MCF 10A (cell line): ENCODE measurements at regions not wholly inside any gene's neighbourhood (a gene's known extent, or its start where the extent isn't known, plus 50 kb on each side); places are given as distances from the start of the nearest gene placed in this dataset.

Source experiments
- BruUV-seq: library from RNA; stranded (reverse); fragments of 400-500 nt; replicated peaks from 2 replicates; lab custom pipeline; 2021; lab: Mats Ljungman, UMichigan
- CTCF ChIA-PET: fragments of 300-600 bp; sonication (Branson Sonifier 250); formaldehyde crosslinking; extraction: SDS; loops from one replicate; lab custom pipeline; 2021; ENCODE audit warnings: antibody characterized with exemption, inconsistent platforms; lab: Yijun Ruan, JAX
- POLR2A ChIA-PET: fragments of 300-600, 350-650 bp; sonication (Branson Sonifier 250); formaldehyde crosslinking; extraction: SDS; loops from one replicate; lab custom pipeline; 2020; ENCODE audit warnings: antibody characterized with exemption, inconsistent platforms; lab: Yijun Ruan, JAX
- DNase-seq: peaks from one replicate; pipeline ENCODE4 v3.0.0-alpha.2; 2018; ENCODE audit not compliant: unreplicated experiment
- H3K27ac Mint-ChIP-seq: one replicate; pipeline ENCODE4 v1.8.0; 2022; ENCODE audit warnings: mild to moderate bottlenecking, low read depth, mixed read lengths; ENCODE audit not compliant: unreplicated experiment
- H3K27me3 Mint-ChIP-seq: one replicate; pipeline ENCODE4 v1.8.0; 2022; ENCODE audit warnings: mixed read lengths; ENCODE audit not compliant: insufficient read depth, unreplicated experiment
- H3K36me3 Mint-ChIP-seq: one replicate; pipeline ENCODE4 v1.8.0; 2022; ENCODE audit warnings: mild to moderate bottlenecking, moderate library complexity, mixed read lengths; ENCODE audit not compliant: insufficient read depth, unreplicated experiment
- H3K4me1 Mint-ChIP-seq: one replicate; pipeline ENCODE4 v1.8.0; 2022; ENCODE audit warnings: mixed read lengths; ENCODE audit not compliant: insufficient read depth, unreplicated experiment
- H3K4me3 Mint-ChIP-seq: one replicate; pipeline ENCODE4 v1.8.0; 2022; ENCODE audit warnings: mild to moderate bottlenecking, moderate library complexity, mixed read lengths; ENCODE audit not compliant: unreplicated experiment
- H3K9me3 Mint-ChIP-seq: one replicate; pipeline ENCODE4 v1.8.0; 2022; ENCODE audit warnings: mixed read lengths; ENCODE audit not compliant: unreplicated experiment
- intact Hi-C: fragments of 100-400 bp; cut with micrococcal nuclease; formaldehyde crosslinking; loops from 2 replicates; pipeline ENCODE4 v1.14.1; 2022
- TF ChIP-seq, protein P1 (sequence below): fragments of 200-600 bp; IDR thresholded peaks from one replicate; pipeline ENCODE4 v1.8.0; 2022; ENCODE audit warnings: antibody characterized with exemption, mild to moderate bottlenecking; ENCODE audit not compliant: unreplicated experiment

DNA sequence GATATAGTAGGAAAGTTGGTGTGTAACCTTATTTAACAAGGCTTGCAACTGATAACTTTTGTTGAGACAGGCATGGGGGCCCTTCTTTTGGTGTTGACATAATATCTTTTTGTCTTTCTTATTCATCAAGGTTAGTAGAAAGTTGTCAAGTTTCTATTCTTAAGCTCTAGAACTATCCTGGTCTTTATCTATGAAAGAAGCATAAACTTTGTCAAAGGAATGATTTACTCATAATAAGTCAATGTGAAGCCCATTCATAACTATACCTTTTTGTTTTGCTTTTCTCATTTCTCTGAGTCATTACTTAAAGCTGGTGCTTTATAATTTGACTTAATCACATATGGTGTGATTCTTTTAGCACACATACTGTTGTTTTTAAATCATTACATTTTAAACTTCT, 312.4 kb downstream of the UTRN start:
- no peak for DNase-seq
- Mint-ChIP-seq H3K4me3 (no peak overlapping the region), H3K4me1 (no peaks in the 10 kb centered on the region), H3K9me3 (peaks cover 7% of the 10 kb centered on the region), H3K27me3 (no peaks in the 10 kb centered on the region), H3K36me3 (peaks cover 15% of the 10 kb centered on the region), H3K27ac (no peak overlapping the region)
- TF ChIP-seq, protein P1, sequence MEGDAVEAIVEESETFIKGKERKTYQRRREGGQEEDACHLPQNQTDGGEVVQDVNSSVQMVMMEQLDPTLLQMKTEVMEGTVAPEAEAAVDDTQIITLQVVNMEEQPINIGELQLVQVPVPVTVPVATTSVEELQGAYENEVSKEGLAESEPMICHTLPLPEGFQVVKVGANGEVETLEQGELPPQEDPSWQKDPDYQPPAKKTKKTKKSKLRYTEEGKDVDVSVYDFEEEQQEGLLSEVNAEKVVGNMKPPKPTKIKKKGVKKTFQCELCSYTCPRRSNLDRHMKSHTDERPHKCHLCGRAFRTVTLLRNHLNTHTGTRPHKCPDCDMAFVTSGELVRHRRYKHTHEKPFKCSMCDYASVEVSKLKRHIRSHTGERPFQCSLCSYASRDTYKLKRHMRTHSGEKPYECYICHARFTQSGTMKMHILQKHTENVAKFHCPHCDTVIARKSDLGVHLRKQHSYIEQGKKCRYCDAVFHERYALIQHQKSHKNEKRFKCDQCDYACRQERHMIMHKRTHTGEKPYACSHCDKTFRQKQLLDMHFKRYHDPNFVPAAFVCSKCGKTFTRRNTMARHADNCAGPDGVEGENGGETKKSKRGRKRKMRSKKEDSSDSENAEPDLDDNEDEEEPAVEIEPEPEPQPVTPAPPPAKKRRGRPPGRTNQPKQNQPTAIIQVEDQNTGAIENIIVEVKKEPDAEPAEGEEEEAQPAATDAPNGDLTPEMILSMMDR = no peak
- intact Hi-C loops = no loop called here
- ChIA-PET CTCF (no interaction called here), POLR2A (no interaction called here)
- BruUV-seq = no TSS peak

DNA sequence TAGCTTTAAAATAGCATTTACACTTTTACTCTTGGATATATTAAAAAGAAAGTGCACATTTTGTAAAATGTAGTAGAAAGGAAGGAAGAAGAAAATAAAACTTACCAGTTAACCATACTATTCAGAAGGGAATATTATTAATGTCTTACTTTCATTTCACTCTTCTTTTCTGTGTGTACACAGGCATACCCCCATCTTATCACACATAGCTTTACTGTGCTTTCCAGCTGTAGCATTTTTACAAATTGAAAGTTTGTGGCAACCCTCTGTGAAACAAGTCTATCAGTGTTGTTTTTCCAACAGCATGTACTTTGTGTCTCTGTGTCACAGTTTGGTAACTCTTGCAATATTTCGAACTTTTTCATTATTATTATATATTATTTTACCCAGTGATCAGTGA, 314.5 kb downstream of the UTRN start:
- peak overlapping the region; percentile 19 for H3K27ac Mint-ChIP-seq
- no peak for DNase-seq
- H3K27me3 Mint-ChIP-seq = no peaks in the 10 kb centered on the region
- peaks cover 15% of the 10 kb centered on the region for H3K36me3 Mint-ChIP-seq
- H3K4me1 Mint-ChIP-seq = no peaks in the 10 kb centered on the region
- BruUV-seq = no TSS peak
- ChIA-PET POLR2A (no interaction called here), CTCF (interaction anchor here (0.5 to 1.0 kb wide), 2 partner anchors 14 to 353 kb away, joined by 4 to 6 read pairs; no protein-coding TSS in a partner anchor)
- no peak overlapping the region for H3K4me3 Mint-ChIP-seq
- H3K9me3 Mint-ChIP-seq = peaks cover 7% of the 10 kb centered on the region
- TF ChIP-seq, protein P1 = no peak
- intact Hi-C loops = no loop called here

DNA sequence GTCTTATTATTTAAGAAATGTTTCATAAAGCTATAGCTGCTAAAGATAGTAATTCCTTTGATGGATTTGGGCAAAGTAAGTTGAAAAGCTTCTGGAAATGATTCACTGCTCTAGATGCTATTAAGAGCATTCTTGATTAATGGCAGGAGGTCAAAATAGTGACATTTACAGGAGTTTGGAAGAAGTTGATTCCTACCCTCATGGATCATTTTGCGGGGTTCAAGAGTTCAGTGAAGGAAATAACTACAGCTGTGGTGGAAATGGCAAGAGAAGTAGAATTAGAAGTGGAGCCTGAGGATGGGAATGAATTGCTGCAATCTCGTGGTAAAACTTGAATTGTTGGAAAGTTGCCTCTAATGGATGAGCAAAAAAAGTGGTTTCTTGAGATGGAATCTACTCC, 316.1 kb downstream of the UTRN start:
- H3K9me3 Mint-ChIP-seq = peaks cover 7% of the 10 kb centered on the region
- ChIA-PET CTCF (interaction anchor here (1.1 kb wide), 1 partner anchor 396 kb away, joined by 4 read pairs; no protein-coding TSS in a partner anchor), POLR2A (no interaction called here)
- no peaks in the 10 kb centered on the region for H3K27me3 Mint-ChIP-seq
- BruUV-seq = no TSS peak
- peaks cover 15% of the 10 kb centered on the region for H3K36me3 Mint-ChIP-seq
- H3K4me1 Mint-ChIP-seq = no peaks in the 10 kb centered on the region
- H3K4me3 Mint-ChIP-seq = no peak overlapping the region
- intact Hi-C loops = no loop called here
- TF ChIP-seq, protein P1 = no peak
- DNase-seq = no peak
- H3K27ac Mint-ChIP-seq = no peak overlapping the region

DNA sequence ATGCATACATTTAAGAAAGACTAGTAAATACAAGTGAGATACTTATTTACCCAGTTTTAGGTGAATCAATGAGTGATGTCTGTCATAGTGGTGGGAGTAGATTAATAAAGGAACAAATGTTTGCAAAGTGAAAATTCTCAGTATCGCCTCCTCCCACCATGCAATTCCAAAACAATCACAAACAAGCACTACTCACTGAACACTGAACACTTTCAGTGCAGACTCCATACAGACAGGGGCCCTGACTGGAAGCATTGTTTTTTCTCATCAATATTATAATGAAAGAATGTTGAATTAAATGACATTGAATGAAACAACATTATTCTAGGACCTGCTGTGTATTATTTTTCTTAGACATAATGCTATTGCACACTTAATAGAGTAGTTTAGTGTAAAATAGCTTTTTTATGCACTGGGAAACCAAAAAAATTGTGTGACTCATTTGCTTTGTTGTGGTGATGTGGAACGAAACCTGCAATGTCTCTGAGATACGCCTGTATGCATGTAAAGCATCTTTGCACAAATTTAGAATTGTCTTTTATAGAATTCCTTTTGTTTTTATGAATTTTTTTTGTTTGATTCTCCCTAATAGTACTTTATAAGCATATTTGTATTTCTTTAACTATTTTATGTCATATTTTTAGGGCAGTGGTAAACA, 317.5 kb downstream of the UTRN start:
- intact Hi-C loops = no loop called here
- BruUV-seq = no TSS peak
- no peak for DNase-seq
- TF ChIP-seq, protein P1 = no peak
- H3K9me3 Mint-ChIP-seq = peaks cover 7% of the 10 kb centered on the region
- H3K27ac Mint-ChIP-seq = no peak overlapping the region
- CTCF ChIA-PET = interaction anchor here (0.6 kb wide), 1 partner anchor 110 kb away, joined by 6 read pairs; no protein-coding TSS in a partner anchor
- no peaks in the 10 kb centered on the region for H3K27me3 Mint-ChIP-seq
- no peak overlapping the region for H3K4me3 Mint-ChIP-seq
- H3K36me3 Mint-ChIP-seq = peaks cover 15% of the 10 kb centered on the region
- H3K4me1 Mint-ChIP-seq = no peaks in the 10 kb centered on the region
- POLR2A ChIA-PET = no interaction called here
